ENCODE measurements at regions not wholly inside any gene's neighbourhood (a gene's known extent, or its start where the extent isn't known, plus 50 kb on each side); places are given as distances from the start of the nearest gene placed in this dataset.
A peak's percentile ranks its signal among the peaks of the same experiment; 100 is the strongest.

GRCh38 chr2:191545361-191545760 is 132.6 kb upstream of the NABP1 start:
- Histone ChIP-seq H3K9ac (no peak overlapping the region), H4K20me1 (no peaks in the 10 kb centered on the region), H3K36me3 (no peaks in the 10 kb centered on the region), H3K4me3 (no peak overlapping the region), H3K4me1 (no peaks in the 10 kb centered on the region), H3K27me3 (no peaks in the 10 kb centered on the region), H3K9me3 (replicated peaks in 1 of 11) (peaks cover 0 to 9% (median 0%) of the 10 kb centered on the region in 11 experiments; a peak in 2 of 22 replicates), H3K27ac (no peak overlapping the region), H3K4me2 (no peak overlapping the region)
- no peak for TF ChIP-seq Cebpa-rat (IDR thresholded peaks at IDR 0.05)

DNA sequence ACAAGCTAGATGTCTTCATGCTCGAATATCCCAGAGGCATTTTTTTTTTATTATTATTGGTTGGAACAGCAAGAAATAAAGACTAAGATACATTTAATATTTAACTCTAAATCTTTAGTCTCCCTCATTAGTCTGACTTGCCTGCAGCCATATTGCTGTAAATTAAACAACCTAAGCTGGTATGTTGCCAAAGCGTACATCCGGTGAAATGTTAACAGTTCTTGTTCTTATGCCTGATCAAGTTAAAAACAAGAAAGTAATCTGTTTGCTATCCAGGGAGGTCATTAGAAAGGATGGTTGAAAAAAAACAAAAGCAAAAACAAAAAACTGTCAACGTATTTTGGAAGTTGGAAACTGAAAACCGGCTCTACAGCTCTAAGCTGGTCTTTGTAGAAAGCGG is 125.9 kb upstream of the NABP1 start:
- H3K4me2 ChIP-seq = no peak overlapping the region
- no peaks in the 10 kb centered on the region for H3K27me3 ChIP-seq
- no peak overlapping the region for H3K27ac ChIP-seq
- H3K4me1 ChIP-seq = peaks cover 0 to 10% (median 2%) of the 10 kb centered on the region in 10 experiments; a peak in 7 of 20 replicates
- TF ChIP-seq Cebpa-rat (IDR thresholded peaks at IDR 0.05) = no peak
- H4K20me1 ChIP-seq = no peaks in the 10 kb centered on the region; a peak in 1 of 22 replicates
- no peak overlapping the region for H3K9ac ChIP-seq
- no peaks in the 10 kb centered on the region for H3K36me3 ChIP-seq
- no peak overlapping the region for H3K4me3 ChIP-seq
- no peaks in the 10 kb centered on the region for H3K9me3 ChIP-seq (replicated peaks in 1 of 11)

GRCh38 chr2:191554240-191554639 is 123.7 kb upstream of the NABP1 start:
- Histone ChIP-seq H3K27ac (no peak overlapping the region), H3K9me3 (replicated peaks in 1 of 11) (no peaks in the 10 kb centered on the region), H3K27me3 (no peaks in the 10 kb centered on the region), H3K9ac (no peak overlapping the region), H4K20me1 (no peaks in the 10 kb centered on the region; a peak in 1 of 22 replicates), H3K4me1 (peaks cover 0 to 10% (median 2%) of the 10 kb centered on the region in 10 experiments; a peak in 7 of 20 replicates), H3K4me2 (no peak overlapping the region), H3K36me3 (no peaks in the 10 kb centered on the region), H3K4me3 (no peak overlapping the region)
- no peak for TF ChIP-seq Cebpa-rat (IDR thresholded peaks at IDR 0.05)

- no peaks in the 10 kb centered on the region; a peak in 1 of 22 replicates for H4K20me1 ChIP-seq
- peak overlapping the region in 1 of 11 experiments; percentile 20; a peak in 1 of 22 replicates for H3K4me2 ChIP-seq
- H3K36me3 ChIP-seq = no peaks in the 10 kb centered on the region
- no peak overlapping the region for H3K27ac ChIP-seq
- H3K4me3 ChIP-seq = no peak overlapping the region
- no peaks in the 10 kb centered on the region for H3K9me3 ChIP-seq (replicated peaks in 1 of 11)
- H3K27me3 ChIP-seq = no peaks in the 10 kb centered on the region
- H3K4me1 ChIP-seq = peaks cover 0 to 10% (median 2%) of the 10 kb centered on the region in 10 experiments; a peak in 7 of 20 replicates
- H3K9ac ChIP-seq = no peak overlapping the region
- TF ChIP-seq Cebpa-rat (IDR thresholded peaks at IDR 0.05) = no peak
These were observed 122.7 kb upstream of the NABP1 start for GRCh38 chr2:191555092-191555742.

DNA sequence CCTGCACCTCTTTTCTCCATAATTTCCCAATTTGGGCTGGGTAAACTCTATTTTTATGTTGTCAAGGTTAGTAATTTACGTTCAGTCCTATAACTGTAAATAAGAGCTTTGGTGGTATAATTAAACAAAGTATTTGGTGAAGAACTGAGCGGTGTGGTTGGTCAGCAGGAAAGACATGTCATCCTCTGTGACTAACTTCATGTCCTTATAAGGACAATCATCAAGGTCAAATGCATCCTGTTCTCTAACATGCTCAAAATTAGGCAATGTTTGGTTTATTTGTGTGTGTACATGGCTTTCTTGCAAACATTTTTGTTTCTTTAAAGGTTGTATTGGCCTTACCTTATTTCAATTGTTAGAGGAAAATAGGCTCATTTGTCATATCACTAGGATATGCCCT is 121.5 kb upstream of the NABP1 start:
- Histone ChIP-seq H3K27ac (no peak overlapping the region), H4K20me1 (no peaks in the 10 kb centered on the region; a peak in 1 of 22 replicates), H3K4me2 (peak overlapping the region in 2 of 11 experiments; percentile 1 to 30; a peak in 2 of 22 replicates), H3K27me3 (no peaks in the 10 kb centered on the region), H3K36me3 (no peaks in the 10 kb centered on the region), H3K9ac (no peak overlapping the region), H3K9me3 (replicated peaks in 1 of 11) (no peaks in the 10 kb centered on the region), H3K4me3 (no peak overlapping the region), H3K4me1 (peaks cover 0 to 10% (median 2%) of the 10 kb centered on the region in 10 experiments; a peak in 7 of 20 replicates)
- no peak for TF ChIP-seq Cebpa-rat (IDR thresholded peaks at IDR 0.05)

- Histone ChIP-seq H4K20me1 (no peaks in the 10 kb centered on the region), H3K9ac (no peak overlapping the region), H3K27ac (no peak overlapping the region), H3K36me3 (no peaks in the 10 kb centered on the region), H3K9me3 (replicated peaks in 1 of 11) (no peaks in the 10 kb centered on the region), H3K4me1 (peaks cover 0 to 10% (median under 1%) of the 10 kb centered on the region in 10 experiments; a peak in 7 of 20 replicates), H3K4me3 (no peak overlapping the region), H3K4me2 (no peak overlapping the region), H3K27me3 (no peaks in the 10 kb centered on the region)
- TF ChIP-seq Cebpa-rat (IDR thresholded peaks at IDR 0.05) = no peak
These were observed 120.1 kb upstream of the NABP1 start for GRCh38 chr2:191557841-191558240.

- Histone ChIP-seq H3K4me3 (no peak overlapping the region), H3K9ac (no peak overlapping the region), H3K36me3 (no peaks in the 10 kb centered on the region), H4K20me1 (no peaks in the 10 kb centered on the region), H3K4me2 (no peak overlapping the region), H3K27me3 (no peaks in the 10 kb centered on the region), H3K9me3 (replicated peaks in 1 of 11) (no peaks in the 10 kb centered on the region), H3K27ac (no peak overlapping the region), H3K4me1 (peaks cover 0 to 10% (median 4%) of the 10 kb centered on the region in 10 experiments; a peak in 10 of 20 replicates)
- no peak for TF ChIP-seq Cebpa-rat (IDR thresholded peaks at IDR 0.05)
These were observed 118.4 kb upstream of the NABP1 start for GRCh38 chr2:191559569-191559968.

- no peaks in the 10 kb centered on the region for H4K20me1 ChIP-seq
- no peaks in the 10 kb centered on the region for H3K36me3 ChIP-seq
- no peak overlapping the region for H3K4me2 ChIP-seq
- TF ChIP-seq Cebpa-rat (IDR thresholded peaks at IDR 0.05) = no peak
- no peaks in the 10 kb centered on the region for H3K9me3 ChIP-seq (replicated peaks in 1 of 11)
- H3K9ac ChIP-seq = no peak overlapping the region
- H3K4me3 ChIP-seq = no peak overlapping the region
- H3K4me1 ChIP-seq = peaks cover 0 to 14% (median 8%) of the 10 kb centered on the region in 10 experiments; a peak in 12 of 20 replicates
- no peaks in the 10 kb centered on the region for H3K27me3 ChIP-seq
- no peak overlapping the region for H3K27ac ChIP-seq
These were observed 117.4 kb upstream of the NABP1 start for GRCh38 chr2:191560411-191560980.

- H3K27ac ChIP-seq = no peak overlapping the region
- H3K4me3 ChIP-seq = no peak overlapping the region
- peaks cover 0 to 24% (median 11%) of the 10 kb centered on the region in 10 experiments; a peak in 13 of 20 replicates for H3K4me1 ChIP-seq
- H3K4me2 ChIP-seq = peak overlapping the region in 3 of 11 experiments; percentile 35 to 47 (median 35); a peak in 6 of 22 replicates
- H3K9me3 ChIP-seq (replicated peaks in 1 of 11) = no peaks in the 10 kb centered on the region
- no peak overlapping the region for H3K9ac ChIP-seq
- H3K27me3 ChIP-seq = no peaks in the 10 kb centered on the region
- no peaks in the 10 kb centered on the region for H3K36me3 ChIP-seq
- no peaks in the 10 kb centered on the region for H4K20me1 ChIP-seq
- no peak for TF ChIP-seq Cebpa-rat (IDR thresholded peaks at IDR 0.05)
These were observed 112.8 kb upstream of the NABP1 start for GRCh38 chr2:191565120-191565519.

Data from BLaER1 treated with 17β-estradiol and CSF1 and Interleukin-3, amounts not matched to agents 10 nM and 100 nM (cell line).